ENCODE measurements at regions not wholly inside any gene's neighbourhood (a gene's known extent, or its start where the extent isn't known, plus 50 kb on each side); places are given as distances from the start of the nearest gene placed in this dataset.

DNA sequence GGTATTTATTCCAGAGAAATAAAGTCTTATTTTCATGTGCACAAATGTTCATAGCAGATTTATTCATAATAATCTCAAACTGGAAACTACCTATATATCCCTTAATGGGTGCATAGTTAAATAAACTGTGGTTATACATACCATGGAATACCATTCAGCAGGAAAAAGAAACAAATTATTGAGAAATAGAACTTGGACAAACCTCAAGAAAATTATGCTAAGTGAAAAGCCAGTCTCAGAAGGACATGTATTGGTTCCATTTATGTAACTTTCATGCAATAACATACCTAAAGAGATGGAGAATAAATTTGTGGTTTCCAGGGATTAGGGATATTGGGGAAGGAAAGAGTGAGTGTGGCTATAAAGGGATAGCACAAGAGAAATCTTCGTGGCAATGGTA is 452.6 kb downstream of the SETBP1 start:
- Histone ChIP-seq H2AFZ (ENCODE audit: low read depth, low read length, poor library complexity, severe bottlenecking) (no peak overlapping the region), H3K36me3 (ENCODE audit: control insufficient read depth in 1 of 2, insufficient read depth in 2 of 2, low read length in 2 of 2) (no peaks in the 10 kb centered on the region), H3K27me3 (ENCODE audit: insufficient read depth, low read length) (no peaks in the 10 kb centered on the region), H3K9me3 (ENCODE audit: control insufficient read depth in 1 of 2, insufficient read depth in 1 of 2, low read depth in 1 of 2, low read length in 2 of 2) (peaks cover 0 to 12% of the 10 kb centered on the region in 2 experiments; a peak in 2 of 4 replicates), H3K9me2 (ENCODE audit: insufficient read depth) (no peaks in the 10 kb centered on the region), H3K4me3 (replicated peaks in 1 of 2; ENCODE audit: low read depth in 1 of 2, low read length in 2 of 2) (no peak overlapping the region), H4K20me1 (ENCODE audit: insufficient read depth) (no peaks in the 10 kb centered on the region), H3K4me1 (ENCODE audit: control insufficient read depth in 1 of 2, insufficient read depth in 2 of 2, low read length in 2 of 2) (no peaks in the 10 kb centered on the region), H3K79me2 (ENCODE audit: insufficient read depth, low read length) (no peaks in the 10 kb centered on the region), H3K9ac (ENCODE audit: low read length) (no peak overlapping the region), H3K4me2 (ENCODE audit: low read length) (no peak overlapping the region), H3K27ac (ENCODE audit: low read depth, low read length) (no peak overlapping the region)
- intact Hi-C loops (cut with micrococcal nuclease): no loop called here
- ChIA-PET POLR2A (no interaction called here), CTCF (no interaction called here), RAD21 (ENCODE audit: low non-redundant PET in 1 of 2, low total read pairs in 2 of 2, uncharacterized antibody in 2 of 2, unreplicated experiment in 2 of 2) (no interaction called here)
- no peak for DNase-seq (ENCODE audit: low read depth, low spot score)
- TF ChIP-seq, protein P1, sequence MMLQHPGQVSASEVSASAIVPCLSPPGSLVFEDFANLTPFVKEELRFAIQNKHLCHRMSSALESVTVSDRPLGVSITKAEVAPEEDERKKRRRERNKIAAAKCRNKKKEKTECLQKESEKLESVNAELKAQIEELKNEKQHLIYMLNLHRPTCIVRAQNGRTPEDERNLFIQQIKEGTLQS (IDR thresholded peaks at IDR 0.05): no peak
- TF ChIP-seq EGR1 (IDR thresholded peaks at IDR 0.05; ENCODE audit: low read depth) (no peak), SP1 (IDR thresholded peaks at IDR 0.05; ENCODE audit: low read depth) (no peak), EZH2 (IDR thresholded peaks at IDR 0.05) (no peak), ELF1 (IDR thresholded peaks at IDR 0.05; ENCODE audit: borderline replicate concordance, low read depth) (no peak), FOSL1 (IDR thresholded peaks at IDR 0.05; ENCODE audit: low read depth) (no peak), SRF (IDR thresholded peaks at IDR 0.05; ENCODE audit: low read depth) (no peak), POLR2AphosphoS5 (IDR thresholded peaks at IDR 0.05; ENCODE audit: low read depth, low read length) (no peak)
- TF ChIP-seq, protein P2, sequence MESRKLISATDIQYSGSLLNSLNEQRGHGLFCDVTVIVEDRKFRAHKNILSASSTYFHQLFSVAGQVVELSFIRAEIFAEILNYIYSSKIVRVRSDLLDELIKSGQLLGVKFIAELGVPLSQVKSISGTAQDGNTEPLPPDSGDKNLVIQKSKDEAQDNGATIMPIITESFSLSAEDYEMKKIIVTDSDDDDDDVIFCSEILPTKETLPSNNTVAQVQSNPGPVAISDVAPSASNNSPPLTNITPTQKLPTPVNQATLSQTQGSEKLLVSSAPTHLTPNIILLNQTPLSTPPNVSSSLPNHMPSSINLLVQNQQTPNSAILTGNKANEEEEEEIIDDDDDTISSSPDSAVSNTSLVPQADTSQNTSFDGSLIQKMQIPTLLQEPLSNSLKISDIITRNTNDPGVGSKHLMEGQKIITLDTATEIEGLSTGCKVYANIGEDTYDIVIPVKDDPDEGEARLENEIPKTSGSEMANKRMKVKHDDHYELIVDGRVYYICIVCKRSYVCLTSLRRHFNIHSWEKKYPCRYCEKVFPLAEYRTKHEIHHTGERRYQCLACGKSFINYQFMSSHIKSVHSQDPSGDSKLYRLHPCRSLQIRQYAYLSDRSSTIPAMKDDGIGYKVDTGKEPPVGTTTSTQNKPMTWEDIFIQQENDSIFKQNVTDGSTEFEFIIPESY (IDR thresholded peaks at IDR 0.05; ENCODE audit: extremely low read depth, insufficient replicate concordance, low read length): no peak
- ATAC-seq: no peak
- BruUV-seq (replicated peaks): no TSS peak
